CD4-positive, alpha-beta T cell treated with Interleukin-6 for 4 hours (primary cell): ENCODE measurements at regions not wholly inside any gene's neighbourhood (a gene's known extent, or its start where the extent isn't known, plus 50 kb on each side); places are given as distances from the start of the nearest gene placed in this dataset.
A peak's percentile ranks its signal among the peaks of the same experiment; 100 is the strongest.

ENCODE experiments used
- DNase-seq: peaks from one replicate; pipeline ENCODE4 v3.0.0-alpha.2; 2020; ENCODE audit warnings: mixed read lengths

DNA sequence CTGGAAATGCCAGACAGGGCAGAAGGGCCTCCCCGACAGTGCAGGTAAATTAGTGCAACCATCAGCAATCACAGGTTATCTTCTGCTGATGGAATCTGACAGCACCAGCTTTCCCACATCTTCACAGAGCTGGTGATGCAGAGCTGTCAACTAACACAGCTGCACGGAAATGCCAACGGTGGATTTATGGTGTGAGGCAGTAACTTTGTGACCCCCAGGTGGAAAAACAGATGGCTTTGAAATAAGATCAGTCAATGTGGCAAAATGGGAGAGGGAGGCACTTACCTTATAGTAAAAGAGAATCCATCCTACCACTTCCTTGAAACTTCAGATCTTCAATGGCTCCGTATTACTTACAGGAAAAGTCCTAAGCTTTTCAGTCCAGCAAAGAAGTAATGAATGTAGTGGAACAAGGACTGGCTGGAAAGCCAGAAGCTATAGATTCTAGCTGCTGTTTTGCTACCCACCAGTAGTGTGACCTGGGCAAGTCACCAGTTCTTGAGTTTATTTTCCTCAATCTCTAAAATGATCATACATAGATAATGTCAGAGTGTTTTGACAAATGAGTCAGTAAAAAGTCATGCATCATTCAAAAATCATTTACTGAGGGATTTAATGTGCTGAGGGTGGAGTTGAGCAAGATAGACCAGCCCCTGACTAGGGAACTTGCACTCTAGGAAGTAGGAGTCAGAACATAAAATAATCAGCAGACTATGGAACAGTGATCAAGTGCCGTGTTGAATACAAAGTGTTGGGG, 245.7 kb upstream of the JUN start:
- DNase-seq = no peak

- DNase-seq = no peak
Observed at GRCh38 chr1:59032228-59032627, 248.4 kb upstream of the JUN start.

- no peak for DNase-seq
Observed at GRCh38 chr1:59033761-59034160, 249.9 kb upstream of the JUN start.

DNA sequence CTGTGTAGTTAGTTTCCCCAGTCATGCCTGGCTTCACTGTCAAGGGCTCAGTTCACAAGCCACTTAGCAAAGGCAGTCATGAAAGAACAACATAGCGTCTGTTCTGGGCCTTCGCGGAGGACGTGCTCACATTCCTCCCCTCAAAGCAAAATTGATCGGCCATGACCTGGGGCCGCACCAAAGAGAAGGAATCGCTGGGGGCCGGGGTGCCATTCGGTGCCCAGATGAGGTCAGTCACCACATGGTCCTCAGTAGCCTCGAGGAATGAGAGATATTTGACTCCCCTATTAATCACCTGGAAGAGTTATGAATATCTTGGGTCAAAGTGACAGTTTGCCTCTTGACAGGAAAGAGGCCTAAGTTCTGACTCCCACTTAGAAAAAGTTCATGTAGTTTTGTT, 251.1 kb upstream of the JUN start:
- DNase-seq = no peak

DNA sequence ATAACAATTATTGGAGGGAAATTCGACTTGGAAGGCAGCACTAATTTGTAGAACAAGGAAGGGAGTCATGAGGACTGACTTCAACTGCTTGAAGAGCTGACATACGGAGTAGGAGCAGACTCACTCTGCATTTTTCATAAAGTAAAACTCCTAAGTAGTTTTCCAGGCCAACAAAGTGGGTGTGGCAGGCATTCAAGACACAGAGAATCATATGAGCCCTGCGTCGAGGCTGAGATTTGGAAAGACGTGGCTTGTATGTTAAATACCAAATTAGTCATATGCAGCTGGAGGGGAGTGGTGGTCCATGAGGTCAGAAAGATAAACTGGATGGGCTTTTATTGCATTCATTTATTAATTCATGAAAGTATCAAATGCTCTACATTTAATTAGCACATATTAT, 255.7 kb upstream of the JUN start:
- DNase-seq = no peak

DNA sequence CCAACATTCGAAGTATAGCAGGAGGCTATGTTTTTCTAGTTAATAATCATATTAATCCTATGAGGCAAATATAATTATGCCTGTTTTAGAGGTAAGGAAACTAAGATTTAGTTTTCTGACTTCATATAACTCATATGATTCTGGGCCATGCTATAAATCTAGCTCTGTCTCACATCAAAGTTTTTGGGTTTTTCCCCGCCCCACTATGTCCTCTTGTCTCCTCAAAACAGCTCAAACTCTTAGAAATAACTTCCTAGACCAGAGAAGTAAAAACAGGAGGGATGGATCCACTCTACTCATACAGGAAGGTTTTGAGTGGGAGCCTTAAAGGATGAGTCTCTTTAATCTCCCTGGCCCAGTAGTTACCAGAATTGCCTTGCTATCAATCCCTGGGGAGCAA, 256.4 kb upstream of the FGGY start:
- no peak for DNase-seq

DNA sequence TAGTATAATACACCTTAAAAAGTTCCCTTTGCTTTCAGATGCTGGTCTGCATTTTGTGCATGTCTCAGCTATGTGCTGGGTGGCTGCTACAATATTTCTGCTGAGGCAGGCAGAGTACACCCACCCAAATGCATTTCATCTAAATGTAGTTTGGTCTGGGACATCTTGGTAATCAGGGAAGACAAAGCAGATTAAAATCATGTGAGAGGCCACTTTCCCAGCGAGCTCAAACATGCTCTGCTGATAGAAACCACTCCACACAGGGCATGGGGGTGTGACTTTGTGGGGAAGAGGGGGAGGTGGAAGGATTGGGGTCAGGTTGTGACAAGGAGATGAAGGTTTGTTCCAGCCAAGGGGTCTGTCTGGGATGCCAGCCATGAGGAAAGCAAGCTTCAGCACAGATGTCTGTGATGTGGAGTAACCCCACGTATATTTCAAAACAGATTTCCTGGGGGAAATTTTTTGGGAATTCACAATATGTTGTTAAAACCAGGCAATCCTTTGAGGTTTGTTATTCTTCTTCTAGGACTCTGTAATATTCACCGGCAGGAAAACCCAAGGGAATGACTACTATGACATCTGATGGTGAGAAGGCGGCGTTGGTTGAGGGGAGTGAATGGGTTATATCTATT, 255.1 kb upstream of the FGGY start:
- no peak for DNase-seq

DNA sequence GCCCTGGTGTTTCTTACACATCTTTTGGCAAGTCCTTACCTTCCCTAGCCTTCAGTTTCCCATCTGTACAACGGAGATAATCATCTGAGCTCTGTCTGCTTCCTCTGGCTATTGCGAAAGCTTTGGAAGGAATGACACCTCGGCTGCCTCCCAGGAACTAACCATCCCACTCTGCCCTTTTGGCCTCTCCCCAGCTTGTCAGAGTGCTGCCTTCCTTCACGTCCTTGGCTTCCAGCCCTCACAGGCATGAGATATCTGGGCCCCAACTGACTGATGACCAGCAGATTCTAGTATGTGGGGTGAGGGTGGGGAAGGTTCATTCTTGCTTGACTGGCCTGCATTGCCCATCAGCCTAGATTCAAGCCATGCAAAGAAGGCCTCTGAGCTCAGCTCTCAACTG, 253.1 kb upstream of the FGGY start:
- no peak for DNase-seq

- no peak for DNase-seq
Observed at GRCh38 chr1:59044535-59045121, 252.3 kb upstream of the FGGY start.

DNA sequence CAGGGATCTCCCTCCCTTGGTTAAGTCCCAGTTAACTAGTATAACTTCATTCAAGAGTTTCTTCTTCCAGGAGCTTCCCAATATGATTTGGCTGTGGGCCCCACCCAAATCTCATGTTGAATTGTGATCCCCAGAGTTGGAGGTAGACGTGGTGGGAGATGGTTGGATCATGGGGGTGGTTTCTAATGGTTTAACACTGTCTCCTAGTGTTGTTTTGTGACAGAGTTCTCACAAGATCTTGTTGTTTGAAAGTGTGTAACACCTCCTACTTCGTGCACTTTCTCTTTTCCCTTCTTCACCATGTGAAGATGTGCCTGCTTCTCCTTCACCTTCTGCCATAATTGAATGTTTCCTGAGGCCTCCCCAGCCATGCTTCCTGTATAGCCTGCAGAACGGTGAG, 251.8 kb upstream of the FGGY start:
- DNase-seq = no peak

- no peak for DNase-seq
Observed at GRCh38 chr1:59045636-59046035, 251.3 kb upstream of the FGGY start.

GRCh38 chr1:59046134-59046533, 250.8 kb upstream of the FGGY start:
- DNase-seq = no peak

DNA sequence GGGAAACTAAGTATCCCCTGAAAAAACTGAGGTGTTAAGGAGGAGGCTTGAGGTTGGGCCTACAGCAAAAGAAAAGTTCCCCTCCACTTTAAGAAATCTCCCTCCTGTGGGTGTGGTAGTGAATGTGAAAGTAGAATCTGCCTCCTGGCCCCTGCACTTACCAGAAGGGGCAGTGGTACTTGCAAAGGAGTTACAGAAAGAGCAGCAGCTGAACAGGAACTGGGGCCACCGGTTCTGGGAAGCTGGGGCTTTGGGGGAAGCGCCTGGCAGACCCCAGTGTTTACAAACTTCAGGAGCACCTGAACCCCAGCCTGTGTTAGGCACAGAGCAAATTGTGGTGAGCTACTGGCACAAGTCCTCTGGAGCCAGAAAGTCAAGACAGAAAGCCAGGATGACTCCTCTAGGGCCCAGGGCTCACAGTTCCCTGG, 250.2 kb upstream of the FGGY start:
- DNase-seq = peak; percentile 61

- DNase-seq = no peak
Observed at GRCh38 chr1:59051007-59051406, 245.9 kb upstream of the FGGY start.

- DNase-seq = no peak
Observed at GRCh38 chr1:59052166-59052590, 244.7 kb upstream of the FGGY start.

DNA sequence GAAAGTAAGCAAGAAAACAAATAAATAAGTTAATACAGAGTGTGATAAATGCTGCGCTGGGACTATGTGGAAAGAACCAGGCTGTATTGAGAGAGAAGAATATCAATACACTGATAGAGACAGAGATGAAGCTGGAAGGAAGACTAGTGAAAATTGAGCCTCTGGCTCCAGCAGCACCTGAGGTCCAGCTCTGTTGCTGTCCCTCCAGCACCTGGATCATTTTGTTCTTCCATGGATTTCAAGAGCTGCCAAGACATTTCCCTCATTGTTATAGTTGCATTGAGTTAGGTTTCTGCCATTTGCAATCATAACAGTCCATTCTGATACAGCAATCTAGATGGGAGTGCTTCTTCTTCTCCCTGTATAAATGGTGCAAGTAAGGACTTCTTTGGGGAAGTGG, 242.7 kb upstream of the FGGY start:
- no peak for DNase-seq

- no peak for DNase-seq
Observed at GRCh38 chr1:59055908-59056719, 240.8 kb upstream of the FGGY start.

DNA sequence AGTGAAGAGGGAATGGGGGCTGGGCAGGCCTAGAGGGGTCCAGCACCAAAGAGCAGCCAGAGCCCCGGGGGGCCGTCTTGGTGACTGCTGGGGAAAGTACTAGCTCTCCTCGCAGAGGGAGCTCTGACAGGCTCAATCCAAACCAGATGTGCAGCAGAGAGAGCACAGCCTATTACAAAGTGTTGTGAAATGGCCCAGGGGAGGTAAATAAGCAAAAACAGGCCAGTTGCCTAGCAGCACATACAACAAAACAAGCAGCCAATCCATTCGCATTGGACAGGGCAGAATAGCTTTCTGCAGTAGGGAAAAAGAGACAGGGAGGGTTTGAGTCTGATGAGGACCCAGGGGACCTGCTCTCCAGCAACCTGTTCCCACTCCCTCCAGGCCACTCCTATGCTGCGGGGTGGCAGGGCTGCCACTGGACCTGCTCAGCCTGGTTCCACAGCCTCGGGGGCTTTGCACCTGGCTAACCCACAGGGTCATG, 239.6 kb upstream of the FGGY start:
- DNase-seq = no peak

DNA sequence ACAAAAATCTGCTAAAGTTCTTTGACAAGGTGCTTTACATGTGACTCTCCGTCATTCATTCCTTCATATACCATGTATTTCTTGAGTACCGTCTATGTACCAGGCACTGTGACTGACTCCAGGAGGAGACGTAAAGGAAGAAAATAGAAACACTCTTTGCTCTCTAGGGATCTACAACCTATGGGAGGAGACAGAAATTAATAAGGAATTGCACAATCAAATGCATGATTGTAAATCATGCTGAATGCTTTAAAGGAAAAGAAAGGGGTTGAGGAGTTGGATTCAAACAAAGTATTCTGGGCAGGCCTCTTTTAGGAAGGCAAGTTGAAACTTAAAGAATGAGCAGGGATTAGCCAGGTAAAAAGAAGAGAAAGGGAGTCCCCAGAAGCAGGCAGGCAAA, 239.1 kb upstream of the FGGY start:
- no peak for DNase-seq

GRCh38 chr1:59058665-59059439, 238.0 kb upstream of the FGGY start:
- no peak for DNase-seq

- no peak for DNase-seq
Observed at GRCh38 chr1:59061876-59062275, 235.0 kb upstream of the FGGY start.

GRCh38 chr1:59062743-59063142, 234.2 kb upstream of the FGGY start:
- DNase-seq = peak; percentile 21

DNA sequence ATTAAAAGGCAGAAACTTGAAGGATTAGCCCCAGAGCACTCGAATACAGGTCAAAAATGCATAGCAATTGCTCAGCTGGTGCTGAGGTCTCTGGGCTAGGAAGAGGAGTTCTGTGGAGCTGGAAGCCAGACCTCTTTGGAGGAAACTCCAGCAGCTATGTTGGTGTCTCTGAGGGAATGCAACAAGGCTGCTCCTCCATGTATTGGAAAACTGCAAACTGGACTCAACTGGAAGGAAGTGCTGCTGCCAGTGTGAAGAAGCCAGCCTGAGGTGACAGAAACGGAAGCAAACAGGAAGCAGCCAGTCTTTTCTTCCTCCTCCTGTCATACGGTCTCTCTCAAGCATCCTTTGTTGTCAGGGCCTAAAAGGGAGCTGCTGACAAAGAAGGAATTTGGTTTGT, 233.4 kb upstream of the FGGY start:
- peak; percentile 53 for DNase-seq
